T47D (cell line): ENCODE measurements at regions not wholly inside any gene's neighbourhood (a gene's known extent, or its start where the extent isn't known, plus 50 kb on each side); places are given as distances from the start of the nearest gene placed in this dataset.
A peak's percentile ranks its signal among the peaks of the same experiment; 100 is the strongest.

Experiments used
- DNase-seq, 2 experiments: peaks; one replicate each; pipeline versions ENCODE4 v3.0.0 to v3.0.0-alpha.2; 2011 to 2012; ENCODE audit warnings: low read depth in 1 of 2, low spot score in 1 of 2
- JUND ChIP-seq: IDR thresholded peaks from 2 replicates; pipeline ENCODE4 v1.6.1; 2012; ENCODE audit warnings: low read depth
- in situ Hi-C: cut with HindIII; loops from 2 replicates; pipeline ENCODE4 v1.10.0; 2016; ENCODE audit warnings: low sequenced_read_pairs, low pct_unique_long_range_greater_than_20kb

- in situ Hi-C loops, result no loop called here
These were observed 214.6 kb downstream of the PHETA1 start for GRCh38 chr12:111154147-111154834.

GRCh38 chr12:111152561-111152960 is 216.3 kb downstream of the PHETA1 start:
- in situ Hi-C loops, result no loop called here
- TF ChIP-seq JUND, result no peak
- DNase-seq, result no peak

More at GRCh38 chr12:111154147-111154834, 214.6 kb downstream of the PHETA1 start:
- TF ChIP-seq JUND, result no peak
- no peak for DNase-seq

GRCh38 chr12:111150921-111151840 is 217.7 kb downstream of the PHETA1 start:
- in situ Hi-C loops, result no loop called here
- DNase-seq, result no peak
- no peak for TF ChIP-seq JUND

- DNase-seq, result peak in 1 of 2 experiments; percentile 38
- no peak for TF ChIP-seq JUND
- in situ Hi-C loops, result no loop called here
These were observed 218.5 kb downstream of the PHETA1 start for GRCh38 chr12:111150360-111150759.

GRCh38 chr12:111149299-111149698 is 219.6 kb downstream of the PHETA1 start:
- DNase-seq, result no peak
- no peak for TF ChIP-seq JUND
- in situ Hi-C loops, result no loop called here

- in situ Hi-C loops, result no loop called here
- no peak for TF ChIP-seq JUND
- no peak for DNase-seq
These were observed 220.9 kb downstream of the PHETA1 start for GRCh38 chr12:111148005-111148404.

GRCh38 chr12:111143271-111143670 is 222.9 kb upstream of the MYL2 start:
- no peak for TF ChIP-seq JUND
- no peak for DNase-seq
- in situ Hi-C loops, result no loop called here

GRCh38 chr12:111141205-111141604 is 220.8 kb upstream of the MYL2 start:
- DNase-seq, result no peak
- no peak for TF ChIP-seq JUND
- in situ Hi-C loops, result no loop called here

GRCh38 chr12:111138016-111138415 is 217.6 kb upstream of the MYL2 start:
- no peak for TF ChIP-seq JUND
- in situ Hi-C loops, result no loop called here
- DNase-seq, result no peak

GRCh38 chr12:111135293-111135832 is 215.0 kb upstream of the MYL2 start:
- TF ChIP-seq JUND, result no peak
- in situ Hi-C loops, result no loop called here
- no peak for DNase-seq

GRCh38 chr12:111130336-111130735 is 210.0 kb upstream of the MYL2 start:
- in situ Hi-C loops, result no loop called here
- no peak for TF ChIP-seq JUND
- DNase-seq, result no peak

- DNase-seq, result no peak
- no peak for TF ChIP-seq JUND
- in situ Hi-C loops, result no loop called here
These were observed 208.9 kb upstream of the MYL2 start for GRCh38 chr12:111129149-111129767.
